ENCODE measurements at regions not wholly inside any gene's neighbourhood (a gene's known extent, or its start where the extent isn't known, plus 50 kb on each side); places are given as distances from the start of the nearest gene placed in this dataset.

DNA sequence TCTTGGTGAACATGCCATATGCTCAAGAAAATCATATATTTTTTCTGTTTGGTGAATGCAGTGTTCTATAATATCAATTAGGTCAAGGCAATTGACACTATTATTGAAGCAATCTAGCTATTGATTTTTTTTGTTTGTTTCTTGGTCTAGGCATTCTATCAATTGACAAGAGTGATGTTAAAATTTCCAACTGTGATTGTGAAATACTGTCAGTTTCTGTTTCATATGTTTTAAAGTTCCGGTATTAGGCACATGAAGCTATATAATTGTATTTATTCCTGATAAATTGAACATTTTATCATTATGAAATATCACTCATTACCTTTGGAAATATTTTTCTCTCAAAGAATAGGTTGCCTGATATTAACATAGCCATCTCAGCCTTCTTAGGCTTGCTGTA lies 653.4 kb downstream of the HDGFL1 start:
- TF ChIP-seq, protein P1, sequence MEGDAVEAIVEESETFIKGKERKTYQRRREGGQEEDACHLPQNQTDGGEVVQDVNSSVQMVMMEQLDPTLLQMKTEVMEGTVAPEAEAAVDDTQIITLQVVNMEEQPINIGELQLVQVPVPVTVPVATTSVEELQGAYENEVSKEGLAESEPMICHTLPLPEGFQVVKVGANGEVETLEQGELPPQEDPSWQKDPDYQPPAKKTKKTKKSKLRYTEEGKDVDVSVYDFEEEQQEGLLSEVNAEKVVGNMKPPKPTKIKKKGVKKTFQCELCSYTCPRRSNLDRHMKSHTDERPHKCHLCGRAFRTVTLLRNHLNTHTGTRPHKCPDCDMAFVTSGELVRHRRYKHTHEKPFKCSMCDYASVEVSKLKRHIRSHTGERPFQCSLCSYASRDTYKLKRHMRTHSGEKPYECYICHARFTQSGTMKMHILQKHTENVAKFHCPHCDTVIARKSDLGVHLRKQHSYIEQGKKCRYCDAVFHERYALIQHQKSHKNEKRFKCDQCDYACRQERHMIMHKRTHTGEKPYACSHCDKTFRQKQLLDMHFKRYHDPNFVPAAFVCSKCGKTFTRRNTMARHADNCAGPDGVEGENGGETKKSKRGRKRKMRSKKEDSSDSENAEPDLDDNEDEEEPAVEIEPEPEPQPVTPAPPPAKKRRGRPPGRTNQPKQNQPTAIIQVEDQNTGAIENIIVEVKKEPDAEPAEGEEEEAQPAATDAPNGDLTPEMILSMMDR (IDR thresholded peaks at IDR 0.05; ENCODE audit: low read depth, low read length), result no peak
- TF ChIP-seq EZH2phosphoT487 (IDR thresholded peaks at IDR 0.05; ENCODE audit: low read depth), result no peak

Data from OCI-LY3 (cell line).